ENCODE measurements at regions not wholly inside any gene's neighbourhood (a gene's known extent, or its start where the extent isn't known, plus 50 kb on each side); places are given as distances from the start of the nearest gene placed in this dataset.

DNA sequence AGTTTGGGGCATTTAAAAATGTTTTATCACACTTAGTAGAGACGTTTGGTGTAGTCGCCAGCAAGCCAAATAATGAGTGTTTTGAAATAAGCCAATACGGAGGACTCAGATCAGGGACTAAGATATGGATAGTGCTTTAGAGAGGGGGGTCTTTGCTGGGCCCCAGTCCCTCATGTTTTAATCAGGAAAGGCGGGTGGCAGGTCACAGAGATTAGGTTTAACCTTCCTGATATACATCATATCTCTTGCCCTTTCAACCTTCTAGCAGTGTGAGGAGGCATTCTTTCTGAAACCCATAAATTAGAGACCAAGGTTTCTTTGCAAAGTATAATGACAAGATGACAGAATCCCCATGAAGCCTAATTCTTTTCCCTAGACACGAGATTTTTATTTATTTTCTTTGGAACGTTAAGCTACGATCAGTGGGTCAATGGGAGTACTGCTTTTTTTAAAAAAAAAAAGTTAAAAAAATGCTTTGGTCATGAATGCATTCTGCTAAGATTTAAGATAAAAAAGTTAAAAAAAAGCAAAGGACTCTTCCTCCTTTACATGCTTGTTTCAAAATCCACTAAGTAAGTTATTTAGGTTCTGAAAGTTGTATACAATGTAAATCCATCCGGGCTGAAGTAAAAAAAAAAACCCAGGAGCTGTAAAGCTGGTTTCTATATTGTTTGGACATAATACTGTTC, 572.1 kb upstream of the SALL1 start:
- DNase-seq (ENCODE audit: low read depth), result no peak

DNA sequence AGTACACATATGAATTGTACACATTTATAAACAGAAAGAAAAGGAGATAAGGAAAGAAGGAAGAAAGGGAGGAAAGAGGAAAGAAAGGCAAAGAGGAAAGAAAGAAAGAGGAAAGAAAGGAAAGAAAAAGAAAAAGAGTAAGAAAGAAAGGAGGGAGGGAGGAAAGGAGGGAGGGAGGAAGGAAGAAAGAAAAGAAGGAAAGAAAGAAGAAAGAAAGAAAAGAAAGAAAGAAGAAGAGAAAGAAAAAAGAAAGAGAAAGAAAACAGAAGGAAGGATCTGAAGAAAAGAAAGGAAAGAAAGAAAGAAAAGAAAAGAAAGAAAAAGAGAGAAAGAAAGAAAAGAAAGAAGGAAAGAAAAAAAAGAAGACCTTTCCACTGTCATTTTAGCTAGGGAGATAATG, 571.4 kb upstream of the SALL1 start:
- no peak for DNase-seq (ENCODE audit: low read depth)

DNA sequence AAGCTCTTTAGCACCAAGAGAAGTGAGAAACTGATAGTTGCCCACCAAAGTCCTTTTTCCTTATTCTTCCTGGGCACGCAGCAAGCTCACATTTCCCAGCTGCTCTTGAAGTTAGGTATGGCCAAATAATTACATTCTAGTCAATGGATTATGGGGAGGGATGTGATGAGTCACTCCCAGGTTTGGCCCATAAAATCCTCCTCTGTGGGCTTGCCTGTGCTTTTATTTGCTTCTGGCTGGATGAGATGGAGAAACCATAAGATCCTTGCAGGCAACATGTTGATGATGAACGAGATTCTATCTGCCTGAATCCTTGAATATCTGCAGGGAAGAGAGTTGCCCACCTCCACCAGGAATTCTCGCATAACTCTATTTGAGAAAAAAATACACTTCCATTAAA, 568.3 kb upstream of the SALL1 start:
- no peak for DNase-seq (ENCODE audit: low read depth)

DNA sequence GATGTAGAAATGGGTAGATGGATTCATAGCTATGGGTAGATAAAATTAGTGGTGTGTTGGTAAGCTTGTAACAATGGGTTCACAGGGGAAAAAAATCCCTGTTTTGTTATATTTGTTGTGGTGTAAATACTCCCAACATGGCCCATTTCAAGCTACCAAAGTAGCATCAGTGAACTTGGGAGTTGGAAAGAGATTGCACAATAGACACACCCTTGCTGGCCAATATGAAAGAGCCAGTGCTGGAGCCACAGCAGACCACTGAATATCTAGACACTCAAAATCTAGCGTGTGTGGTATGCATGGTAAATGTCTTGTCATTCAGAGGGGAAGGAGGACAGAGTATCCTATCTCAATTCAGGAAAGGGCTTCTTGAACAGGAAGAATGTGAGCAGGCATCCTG, 565.1 kb upstream of the SALL1 start:
- DNase-seq (ENCODE audit: low read depth), result no peak

DNA sequence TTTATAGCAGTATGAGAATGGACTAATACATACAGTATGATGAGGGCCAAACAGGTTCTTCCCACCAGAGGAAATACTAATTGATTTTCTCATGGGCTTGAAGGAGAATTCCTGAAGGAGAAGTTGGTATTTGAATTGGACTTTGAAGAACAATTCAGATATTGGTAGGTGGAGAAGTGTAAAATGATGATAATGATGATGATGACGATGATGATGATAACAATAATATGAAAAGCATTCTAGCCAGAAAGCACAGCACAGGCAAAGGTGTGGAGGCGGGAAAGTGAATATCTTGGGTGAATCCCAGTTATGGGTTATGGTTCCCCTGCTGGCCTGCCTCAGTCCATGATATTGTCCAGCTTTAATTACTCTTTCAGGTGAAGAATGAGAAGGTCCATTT, 562.4 kb upstream of the SALL1 start:
- DNase-seq (ENCODE audit: low read depth), result no peak

DNA sequence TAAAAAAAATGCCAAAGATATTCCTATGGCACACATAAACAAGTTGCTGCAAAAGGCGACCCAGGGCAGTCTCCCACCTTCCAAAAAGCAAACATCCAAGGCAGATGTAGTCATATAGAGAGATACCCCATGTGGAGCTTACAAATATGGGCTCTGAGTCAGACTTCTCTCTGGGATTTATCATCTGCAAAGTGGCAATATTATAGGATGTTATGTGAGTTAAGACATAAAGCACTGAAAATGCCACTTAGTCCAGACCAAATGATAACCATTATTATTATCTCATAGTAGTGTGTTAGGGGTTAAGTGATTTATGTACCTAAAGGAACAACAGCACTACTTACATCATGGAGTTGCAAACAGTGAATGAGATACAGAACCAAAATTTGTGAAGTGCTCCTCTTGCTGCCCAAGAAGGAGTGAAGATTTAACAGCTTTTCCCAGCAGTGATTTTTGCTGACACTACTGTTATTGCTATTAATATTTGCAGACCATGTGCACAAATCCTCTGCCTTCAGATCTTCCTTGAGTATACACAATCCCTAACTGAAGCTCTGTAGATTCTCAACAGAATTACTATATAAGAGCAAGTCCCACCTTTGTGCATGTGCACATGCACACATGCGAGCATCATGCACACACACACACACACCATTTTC, 560.0 kb upstream of the SALL1 start:
- DNase-seq (ENCODE audit: low read depth), result no peak

DNA sequence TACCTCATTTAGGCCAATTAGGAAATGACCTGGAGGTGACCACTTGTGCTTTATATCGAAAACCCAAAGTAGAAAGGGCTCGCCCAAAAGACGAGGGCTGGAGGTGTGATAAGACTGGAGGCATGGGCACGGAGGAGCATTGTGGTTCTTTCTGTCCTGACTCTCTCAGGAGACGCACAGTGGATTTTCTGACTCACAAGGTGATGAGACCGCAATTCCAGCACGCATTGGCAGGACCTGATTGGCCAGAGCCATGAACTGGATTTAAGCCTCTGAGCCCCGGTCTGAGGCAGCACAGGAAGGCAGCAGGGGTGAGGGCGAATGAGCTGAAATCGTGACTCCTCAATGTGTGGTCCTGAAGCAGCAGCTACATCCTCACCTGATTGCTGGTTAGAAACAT, 559.1 kb upstream of the SALL1 start:
- DNase-seq (ENCODE audit: low read depth), result no peak

DNA sequence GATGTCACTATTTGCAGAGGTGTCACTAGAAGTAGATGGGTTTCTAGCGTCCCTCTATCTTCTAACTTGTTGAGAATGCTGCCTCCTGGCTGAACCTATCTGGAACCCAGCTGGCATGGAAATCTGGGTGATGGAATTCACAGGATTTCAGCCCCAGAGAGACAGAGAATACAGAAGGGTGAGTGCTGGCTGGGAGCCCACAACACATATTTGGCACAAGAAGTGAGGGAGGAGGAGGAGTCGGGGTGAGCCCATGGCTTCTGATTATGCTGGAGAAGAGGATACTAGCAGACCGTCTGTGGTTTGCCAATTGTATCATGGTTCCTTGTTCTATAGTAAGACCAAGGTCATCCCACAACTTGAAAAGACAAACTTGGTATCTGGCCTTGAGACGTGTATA, 557.8 kb upstream of the SALL1 start:
- no peak for DNase-seq (ENCODE audit: low read depth)

DNA sequence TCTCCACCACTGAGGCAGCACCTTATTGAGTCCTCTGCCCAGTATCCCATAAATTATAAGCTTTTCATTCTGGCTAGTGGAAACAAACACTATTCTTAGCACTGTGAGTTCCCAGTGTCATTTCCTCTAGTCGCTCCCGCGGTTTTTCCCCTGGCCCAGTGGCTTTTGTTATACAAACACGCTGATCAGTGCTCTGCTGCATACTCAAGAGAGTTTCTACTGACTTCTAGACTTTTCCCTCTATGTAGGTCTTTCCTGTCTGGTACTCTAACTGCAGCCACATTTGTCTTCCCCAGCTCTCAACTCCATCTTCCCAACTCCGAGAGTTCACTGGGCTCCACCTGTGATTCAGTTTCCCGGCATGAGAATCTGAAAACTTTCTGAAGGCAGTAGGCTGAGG, 556.6 kb upstream of the SALL1 start:
- DNase-seq (ENCODE audit: low read depth), result no peak

DNA sequence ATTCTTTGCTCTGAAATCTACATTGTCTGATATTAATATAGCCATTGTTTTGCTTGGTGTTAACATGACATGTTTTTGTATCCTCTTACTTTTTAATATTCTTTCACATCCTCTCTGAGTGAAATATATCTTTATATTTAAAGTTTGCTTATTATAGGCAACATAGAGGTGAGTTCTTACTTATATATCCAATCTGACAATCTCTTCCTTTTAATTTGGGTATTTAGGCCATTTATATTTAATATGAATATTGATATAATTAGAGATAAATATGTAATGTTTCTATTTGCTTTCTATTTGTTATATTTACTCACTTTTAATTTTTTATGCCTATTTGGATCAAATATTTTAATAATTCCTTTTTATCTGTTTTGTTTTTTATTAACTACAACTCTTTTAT, 554.1 kb upstream of the SALL1 start:
- DNase-seq (ENCODE audit: low read depth), result no peak

DNA sequence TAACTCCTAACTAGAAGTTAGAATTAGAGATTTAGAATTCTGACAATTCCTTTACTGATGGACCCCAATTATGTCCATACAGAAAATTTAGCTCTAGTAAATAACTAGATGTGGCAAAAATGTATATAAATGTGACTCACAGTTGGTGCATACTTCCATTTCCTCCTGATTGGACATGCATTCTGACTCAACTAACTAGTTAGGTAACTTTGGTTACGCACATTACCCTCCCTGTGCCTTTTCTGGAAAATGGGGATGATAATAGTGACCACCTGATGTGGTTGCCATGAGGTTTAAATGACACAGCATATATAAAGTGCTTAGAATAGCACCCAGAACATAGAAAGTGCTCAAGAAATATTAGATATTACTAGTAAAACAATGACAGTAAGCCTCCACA, 550.0 kb upstream of the SALL1 start:
- DNase-seq (ENCODE audit: low read depth), result no peak

DNA sequence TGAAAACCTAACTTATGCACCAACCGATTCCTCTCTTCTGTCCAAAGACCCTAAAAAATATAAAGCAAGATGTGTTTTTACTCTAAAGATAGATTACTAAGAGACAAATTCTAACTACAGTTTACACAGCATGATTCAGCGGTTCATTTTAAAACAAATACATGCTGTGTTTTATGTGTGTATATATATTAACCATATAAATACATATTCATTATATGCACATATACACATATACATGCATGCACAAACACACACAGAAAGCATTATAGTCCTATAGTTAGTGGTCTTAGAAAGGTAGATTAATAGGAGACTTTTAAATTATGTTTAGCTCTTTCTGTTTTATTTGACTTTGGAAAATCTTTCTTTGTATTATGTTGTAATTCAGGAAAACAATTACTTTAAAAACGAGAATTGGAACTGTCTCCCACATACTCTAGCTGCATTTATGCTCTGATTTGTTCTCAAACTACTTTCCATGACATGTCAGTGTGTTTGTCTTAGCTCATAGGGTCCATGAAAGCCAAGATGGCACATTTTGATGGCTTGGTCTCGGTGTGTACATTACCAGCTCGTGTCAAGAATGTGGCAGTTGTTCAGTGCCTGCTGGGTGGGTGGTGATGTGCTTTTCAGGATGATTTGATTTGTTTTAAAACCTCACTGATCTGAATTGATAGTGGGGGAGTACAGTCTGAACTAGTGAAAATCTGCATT, 548.8 kb upstream of the SALL1 start:
- no peak for DNase-seq (ENCODE audit: low read depth)

DNA sequence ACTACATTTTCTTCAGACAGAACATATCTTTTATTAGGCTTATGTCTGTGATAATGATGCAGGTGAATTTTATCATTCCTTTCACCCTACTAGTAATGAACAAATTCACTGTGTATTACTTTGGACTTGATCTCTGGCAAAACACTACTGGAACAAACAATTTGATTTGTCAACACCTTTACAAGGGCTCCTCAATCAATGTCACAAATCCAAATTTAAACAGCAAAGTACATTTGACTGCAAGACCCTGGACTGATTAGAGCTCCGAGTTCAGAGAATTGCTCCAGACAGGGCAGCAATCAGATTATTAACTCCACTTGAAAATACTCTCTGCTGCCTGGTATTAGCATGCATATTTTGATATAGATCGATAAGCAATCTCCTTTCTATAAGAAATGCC, 547.6 kb upstream of the SALL1 start:
- no peak for DNase-seq (ENCODE audit: low read depth)

DNA sequence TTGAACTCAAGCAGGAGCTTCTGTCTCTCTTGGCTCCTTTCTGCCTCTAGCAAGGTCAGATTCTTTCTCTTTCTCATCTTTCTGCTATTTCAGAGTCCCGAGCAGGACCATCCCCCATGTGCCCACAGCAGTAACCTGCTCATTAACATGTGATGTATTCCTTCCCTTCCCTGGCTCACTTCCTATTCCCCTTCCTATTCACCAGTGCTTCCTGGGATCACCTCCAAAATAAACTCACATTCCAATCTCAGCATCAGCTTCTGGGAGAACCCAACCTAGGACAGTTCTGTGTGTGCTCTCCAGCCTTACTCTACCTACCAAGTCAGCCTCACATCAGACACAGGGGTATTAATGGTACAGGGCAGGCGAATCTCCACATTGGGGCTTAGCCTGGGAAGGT, 546.4 kb upstream of the SALL1 start:
- DNase-seq (ENCODE audit: low read depth), result no peak

DNA sequence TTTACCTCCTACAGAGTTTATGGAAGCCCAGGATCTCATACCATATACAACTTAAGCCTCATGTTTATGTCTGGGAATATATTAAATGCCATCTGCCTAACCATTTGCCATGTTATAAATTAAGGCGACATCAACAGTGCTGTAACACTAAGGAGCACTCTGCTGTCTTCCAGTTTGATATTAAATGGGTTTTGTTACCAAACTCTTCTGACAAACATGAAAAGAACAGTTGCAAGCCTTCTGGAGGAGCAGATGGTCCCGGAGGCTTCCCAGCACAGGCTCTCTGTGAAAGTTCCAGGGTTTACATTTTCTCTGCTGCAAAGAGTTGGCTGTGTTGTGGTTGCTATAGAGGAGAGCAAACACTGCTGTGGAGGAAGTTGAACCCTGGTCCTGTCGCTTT, 545.3 kb upstream of the SALL1 start:
- DNase-seq (ENCODE audit: low read depth), result no peak

DNA sequence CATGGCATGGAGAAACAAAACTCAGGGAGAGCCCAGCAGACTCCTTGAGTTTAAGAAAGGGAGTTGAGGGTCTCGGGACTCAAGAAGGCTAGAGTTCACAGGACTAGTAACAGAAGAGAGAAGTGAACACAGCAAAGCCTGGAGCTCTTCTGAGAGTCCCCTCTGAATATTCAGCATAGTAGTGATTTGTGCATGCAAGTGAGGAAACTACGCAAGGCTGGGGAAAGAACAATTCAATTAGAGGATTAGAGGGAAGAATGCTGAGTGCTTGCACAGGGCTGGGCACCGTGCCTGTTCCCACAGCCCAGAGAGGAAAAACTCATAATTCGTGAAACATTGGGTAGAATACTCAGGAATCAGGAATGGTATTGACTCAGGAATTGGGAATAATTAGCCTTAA, 540.0 kb upstream of the SALL1 start:
- no peak for DNase-seq (ENCODE audit: low read depth)

DNA sequence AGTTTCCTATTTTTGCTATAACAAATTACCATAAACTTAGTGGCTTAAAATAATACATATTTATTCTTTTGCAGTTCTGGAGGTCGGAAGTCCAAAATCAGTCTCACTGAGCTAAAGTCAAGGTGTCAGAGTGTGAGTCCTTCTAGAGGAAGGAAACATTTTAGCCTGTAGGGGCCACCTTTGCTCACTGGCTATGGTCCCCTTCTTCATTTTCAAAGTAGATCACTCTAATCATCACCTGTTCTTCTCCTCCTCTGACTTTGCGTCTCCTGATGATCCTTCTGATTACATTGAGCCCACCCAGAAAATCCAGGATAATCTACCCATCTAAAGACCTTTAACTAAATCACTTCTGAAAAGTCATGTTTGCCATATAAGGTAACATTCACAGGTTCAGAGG, 534.4 kb upstream of the SALL1 start:
- DNase-seq (ENCODE audit: low read depth), result no peak

DNA sequence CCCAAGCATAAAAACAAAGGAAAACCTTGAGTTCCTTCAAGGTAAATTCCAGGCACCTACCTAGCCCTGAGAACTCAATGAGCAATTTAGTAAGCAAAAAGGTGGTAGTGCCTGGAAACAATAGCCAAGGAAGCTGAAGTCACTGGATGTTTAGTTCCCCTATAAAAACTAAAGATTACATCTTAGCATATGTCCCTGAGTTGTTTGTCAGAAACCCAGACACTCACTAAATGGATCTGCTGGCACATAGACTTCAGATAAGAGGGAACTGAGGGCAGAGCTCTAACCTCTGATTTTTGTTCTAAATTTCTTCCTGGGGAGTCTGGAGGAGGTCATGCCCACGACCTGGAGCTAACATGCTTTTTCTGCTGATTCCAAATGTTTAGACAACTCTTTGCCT, 532.8 kb upstream of the SALL1 start:
- no peak for DNase-seq (ENCODE audit: low read depth)

DNA sequence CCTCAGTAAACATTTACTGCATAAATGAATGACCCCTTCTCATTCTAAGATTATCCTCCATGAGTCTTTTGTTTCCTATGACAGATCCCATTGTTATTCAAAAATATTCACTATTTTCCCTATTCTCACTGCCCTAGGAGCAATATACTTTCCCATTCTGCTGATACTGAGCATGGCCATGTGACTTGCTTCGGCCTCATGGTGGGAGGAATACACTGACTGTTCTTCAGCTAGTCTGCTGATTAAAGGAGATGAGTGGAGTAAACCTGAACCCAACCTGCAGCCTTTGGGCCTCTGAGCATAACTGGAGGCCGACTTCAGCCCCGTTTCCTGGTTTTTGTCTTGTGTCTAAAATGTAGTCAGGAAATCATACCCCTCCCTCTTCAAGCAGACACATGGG, 531.8 kb upstream of the SALL1 start:
- DNase-seq (ENCODE audit: low read depth), result no peak

DNA sequence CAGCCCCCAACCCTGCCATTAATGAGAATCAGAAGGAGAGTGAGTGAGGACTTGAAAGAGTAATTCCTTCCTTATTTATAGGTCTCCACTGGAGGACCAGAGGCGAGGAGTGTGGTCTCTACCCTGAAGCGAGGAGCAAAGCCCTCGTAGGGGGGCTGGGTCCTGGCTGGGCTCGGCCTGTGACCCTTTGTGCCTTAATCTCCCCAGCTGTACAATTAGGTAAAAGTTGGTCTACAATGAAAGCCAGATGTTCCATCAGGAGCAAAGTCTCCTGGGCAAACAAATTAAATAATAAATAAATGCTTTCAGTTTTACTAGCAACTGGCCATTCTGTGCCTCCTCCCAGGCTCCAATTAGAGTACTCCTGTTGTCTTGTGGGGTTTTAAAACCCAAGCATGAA, 523.5 kb upstream of the SALL1 start:
- no peak for DNase-seq (ENCODE audit: low read depth)

DNA sequence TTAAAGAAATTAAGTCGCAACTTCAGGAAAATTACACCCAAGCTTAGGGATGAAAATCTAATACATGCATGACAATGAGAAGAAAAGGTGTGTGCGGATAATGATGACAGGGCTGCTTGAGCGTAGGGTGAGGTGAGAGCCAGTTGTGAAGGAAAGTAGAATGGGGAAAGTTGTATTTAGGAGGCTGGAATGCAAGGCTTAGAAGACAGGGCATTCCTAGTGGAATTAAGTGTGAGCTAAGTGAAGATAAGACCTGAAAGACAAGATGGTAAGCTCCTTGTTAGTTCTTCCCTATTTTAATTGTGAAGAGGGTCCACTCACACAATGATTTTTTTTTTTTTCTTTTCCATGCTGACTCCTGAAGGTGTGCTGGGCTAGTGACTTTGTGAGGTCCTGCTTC, 519.5 kb upstream of the SALL1 start:
- no peak for DNase-seq (ENCODE audit: low read depth)

DNA sequence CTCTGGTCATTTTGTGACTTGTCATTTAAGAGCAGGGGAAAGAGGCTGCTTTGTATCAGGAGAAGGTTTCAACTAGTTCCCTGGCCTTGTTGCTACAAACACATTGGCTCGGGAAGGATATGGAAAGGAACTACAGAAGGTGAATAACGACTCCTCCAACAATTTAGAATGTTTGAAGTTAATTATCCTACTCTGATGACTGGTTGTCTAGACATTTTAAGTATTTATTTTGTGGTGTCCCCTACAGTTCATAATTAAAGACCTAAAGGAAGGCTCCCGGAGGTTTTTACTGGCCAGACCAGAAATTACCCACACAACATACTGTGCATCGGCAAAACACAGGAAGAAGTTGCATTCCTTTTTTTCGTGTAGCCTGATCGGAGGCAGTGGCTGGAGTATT, 515.8 kb upstream of the SALL1 start:
- DNase-seq (ENCODE audit: low read depth), result no peak

DNA sequence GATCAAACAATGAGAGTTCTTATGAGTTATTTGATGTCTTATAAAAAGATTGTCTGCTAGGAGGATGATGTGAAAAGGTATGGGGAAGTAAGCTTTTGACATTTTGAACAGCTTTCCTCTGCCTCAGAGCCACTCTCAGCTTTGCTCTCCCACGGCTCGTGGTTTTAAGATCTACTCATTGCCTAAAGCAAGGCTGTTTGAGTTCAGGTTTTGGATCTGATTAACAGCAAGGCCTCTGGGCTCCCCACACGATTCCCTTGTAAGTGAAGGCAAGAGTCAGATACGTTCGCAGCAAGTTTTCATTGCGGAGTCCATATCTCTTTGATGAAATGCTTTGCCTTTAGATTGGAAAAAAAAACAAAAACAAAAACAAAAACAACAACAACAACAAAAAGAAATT, 515.0 kb upstream of the SALL1 start:
- DNase-seq (ENCODE audit: low read depth), result no peak

Data from fibroblast of the conjunctiva (primary cell).